ENCODE measurements at regions not wholly inside any gene's neighbourhood (a gene's known extent, or its start where the extent isn't known, plus 50 kb on each side); places are given as distances from the start of the nearest gene placed in this dataset.
"Not testable (repeated sequence)": the region's sequence is repeated elsewhere in the genome, so short reads cannot be mapped to it uniquely, and the experiment has no call there.

DNA sequence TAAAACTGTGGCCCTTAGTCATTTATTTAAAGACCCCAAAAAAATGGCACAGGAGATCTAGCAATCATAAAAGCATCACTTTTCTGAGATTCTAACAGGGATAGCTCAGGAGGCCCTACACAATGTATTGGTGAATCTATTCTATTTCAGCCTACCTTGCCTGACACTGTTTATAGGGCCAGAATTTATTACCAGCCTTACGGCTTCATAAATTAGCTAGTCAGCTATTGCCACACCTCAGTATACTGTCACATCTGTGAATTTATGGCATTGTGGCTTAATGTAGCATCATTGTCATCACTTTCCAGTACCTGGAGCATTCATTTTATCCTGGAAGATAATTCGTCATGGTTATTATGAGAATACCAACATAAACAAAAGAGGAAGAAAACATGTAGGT is 121.2 kb upstream of the ERG start:
- DNase-seq = no peak

DNA sequence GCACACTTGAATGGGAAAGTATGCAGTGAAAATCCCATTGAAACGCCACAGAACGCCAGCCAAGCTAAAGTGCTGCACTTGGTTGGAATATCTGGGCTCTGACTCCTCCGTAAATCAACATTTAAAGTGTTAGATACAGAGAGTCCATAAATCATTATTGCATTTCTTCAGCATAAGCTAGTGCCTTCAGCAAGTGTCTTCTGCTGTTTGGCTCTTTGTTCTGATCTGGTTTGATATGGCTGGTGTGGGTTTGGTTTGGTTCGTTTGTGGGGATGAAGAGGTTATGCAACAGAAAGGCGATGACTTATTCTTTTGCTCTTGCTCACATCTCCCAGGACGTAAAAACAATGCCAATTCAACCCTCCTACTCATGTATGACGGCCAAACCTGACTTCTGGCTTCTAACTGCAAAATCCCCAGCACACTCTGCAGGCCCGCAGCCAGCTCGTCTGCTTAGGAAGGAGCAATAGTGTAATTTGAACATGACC is 121.8 kb upstream of the ERG start:
- no peak for DNase-seq

DNA sequence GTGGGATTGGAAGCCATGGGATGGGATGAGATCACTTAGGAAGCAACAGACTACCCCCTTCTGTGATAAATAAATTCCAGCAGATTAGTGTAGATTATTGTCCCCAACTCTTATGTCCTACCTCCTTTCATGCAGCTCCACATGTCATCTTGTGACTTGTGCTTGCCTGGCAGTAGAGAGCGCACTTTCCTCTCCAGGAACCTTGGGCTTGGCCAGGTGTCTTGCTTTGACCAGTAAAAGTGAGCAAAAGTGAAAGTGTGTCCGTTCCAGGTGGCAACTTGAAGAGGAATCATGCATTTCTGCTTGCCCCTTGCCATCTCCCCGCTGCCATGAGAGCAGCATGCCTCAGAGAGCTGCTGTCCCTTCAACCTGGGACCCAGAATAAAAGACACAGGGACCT is 122.9 kb upstream of the ERG start:
- no peak for DNase-seq

GRCh38 chr21:38622081-38622826 is 124.0 kb upstream of the ERG start:
- no peak for DNase-seq

GRCh38 chr21:38622827-38623209 is 124.5 kb upstream of the ERG start:
- DNase-seq = no peak

- no peak for DNase-seq
Measured at GRCh38 chr21:38623552-38623951, 125.3 kb upstream of the ERG start.

- DNase-seq = no peak
Measured at GRCh38 chr21:38625000-38625399, 126.7 kb upstream of the ERG start.

DNA sequence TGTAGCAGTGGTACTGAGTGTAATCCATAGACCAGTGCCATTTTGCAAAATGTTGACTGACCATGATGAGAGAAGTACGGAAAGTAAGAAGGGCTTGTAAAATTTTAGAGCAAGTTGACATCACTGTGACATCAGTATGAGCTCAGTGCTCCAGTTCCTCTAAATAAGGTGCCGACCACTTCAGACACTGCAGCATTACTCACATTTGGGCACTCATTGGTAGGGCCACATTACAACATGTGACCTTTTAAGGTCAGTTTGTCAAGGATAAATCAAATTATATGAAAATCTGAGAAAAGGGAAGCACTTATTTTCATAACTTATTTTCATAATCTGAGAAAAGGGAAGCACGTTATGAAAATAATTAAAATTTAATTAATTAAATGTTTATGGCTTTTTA is 128.0 kb upstream of the ERG start:
- DNase-seq = no peak

- no peak for DNase-seq
Measured at GRCh38 chr21:38628349-38628748, 130.1 kb upstream of the ERG start.

- no peak for DNase-seq
Measured at GRCh38 chr21:38631206-38631605, 132.9 kb upstream of the ERG start.

GRCh38 chr21:38631676-38632075 is 133.4 kb upstream of the ERG start:
- DNase-seq = no peak

GRCh38 chr21:38637161-38637560 is 138.9 kb upstream of the ERG start:
- DNase-seq = no peak

DNA sequence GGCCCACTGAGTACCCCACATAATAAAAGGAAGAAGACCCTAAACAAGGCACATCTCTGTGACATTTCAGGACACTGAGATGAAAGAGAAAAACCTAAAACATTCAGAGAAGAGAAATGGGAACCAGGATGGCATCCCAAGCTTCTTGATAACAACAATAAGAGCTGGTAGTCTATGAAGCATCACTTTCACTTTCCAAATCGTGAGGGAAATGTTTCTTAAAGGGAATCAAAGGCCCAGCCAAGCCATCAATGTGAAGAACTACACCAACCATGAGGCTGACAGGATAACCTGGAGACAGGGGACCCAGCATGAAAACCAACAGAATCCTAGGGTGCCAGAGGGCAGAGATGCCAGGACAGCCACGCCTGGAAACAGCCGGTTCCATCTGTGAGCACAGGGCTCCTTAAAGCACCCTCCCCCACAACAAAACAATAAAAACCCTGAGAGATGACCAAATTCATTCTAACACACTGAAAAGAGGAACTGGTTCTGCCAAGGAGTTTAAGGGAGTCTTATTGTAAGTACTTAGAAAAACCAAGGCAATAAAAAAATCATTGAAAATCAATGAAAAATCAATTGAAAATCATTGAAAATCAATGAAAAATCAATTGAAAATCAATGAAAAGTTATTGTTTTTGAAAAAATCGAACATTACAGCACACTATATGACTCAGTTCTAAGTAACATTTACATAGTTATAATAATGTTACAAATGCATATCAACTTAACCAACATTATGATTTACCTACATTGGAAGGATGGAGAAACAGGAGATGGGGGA is 141.5 kb upstream of the ERG start:
- no peak for DNase-seq

GRCh38 chr21:38640355-38640742 is 142.1 kb upstream of the ERG start:
- DNase-seq = not testable (repeated sequence)

- DNase-seq = no peak
Measured at GRCh38 chr21:38643404-38644023, 145.2 kb upstream of the ERG start.

- peak; percentile 95 for DNase-seq
Measured at GRCh38 chr21:38645282-38645681, 147.0 kb upstream of the ERG start.

GRCh38 chr21:38646213-38646837 is 148.0 kb upstream of the ERG start:
- peak; percentile 65 for DNase-seq

GRCh38 chr21:38649120-38649519 is 150.8 kb upstream of the ERG start:
- DNase-seq = no peak

- no peak for DNase-seq
Measured at GRCh38 chr21:38651570-38651969, 153.3 kb upstream of the ERG start.

DNA sequence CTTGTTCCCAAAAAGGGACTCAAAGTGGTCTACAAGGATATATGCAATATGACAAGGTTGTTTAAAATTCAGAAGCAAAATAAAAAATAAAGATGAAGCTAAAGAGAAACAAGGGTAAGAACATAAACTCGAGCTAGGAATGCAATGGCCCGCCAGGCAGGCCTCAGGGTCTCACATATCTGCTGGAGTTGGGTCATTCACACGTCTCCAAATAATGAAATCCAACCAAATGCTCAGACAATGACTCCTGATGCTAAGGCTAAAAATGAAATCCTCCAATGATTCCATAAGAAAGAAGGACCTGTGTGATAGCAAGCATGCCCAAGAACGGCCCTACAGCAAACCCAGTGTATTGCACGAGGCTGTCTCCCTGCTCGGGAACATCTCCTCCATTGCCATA is 153.3 kb upstream of the ETS2 start:
- DNase-seq = no peak

GRCh38 chr21:38654580-38654979 is 151.1 kb upstream of the ETS2 start:
- no peak for DNase-seq

- DNase-seq = no peak
Measured at GRCh38 chr21:38658511-38658910, 147.2 kb upstream of the ETS2 start.

- DNase-seq = no peak
Measured at GRCh38 chr21:38659936-38660332, 145.8 kb upstream of the ETS2 start.
